ENCODE measurements at regions not wholly inside any gene's neighbourhood (a gene's known extent, or its start where the extent isn't known, plus 50 kb on each side); places are given as distances from the start of the nearest gene placed in this dataset.

DNA sequence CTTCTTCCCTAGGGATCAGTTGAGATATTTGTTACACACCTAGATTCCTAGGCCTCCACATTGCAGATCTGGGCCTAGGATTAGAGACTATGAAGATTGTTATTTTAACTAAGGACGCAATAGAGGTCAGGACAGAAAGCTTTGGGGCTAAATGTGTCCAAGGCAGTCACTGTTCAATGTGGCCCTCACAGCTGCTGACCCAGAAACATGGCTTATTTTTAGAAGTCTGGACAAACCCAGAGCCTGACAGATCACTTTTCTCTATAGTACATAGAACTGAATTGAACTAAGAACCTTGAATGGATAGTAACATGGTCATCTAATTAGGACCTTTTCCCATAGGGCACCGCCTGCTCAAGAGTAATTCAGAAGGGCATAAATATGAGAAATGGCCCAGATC is 146.6 kb upstream of the AUTS2 start:
- no peak overlapping the region for H3K27ac ChIP-seq
- no peaks in the 10 kb centered on the region for H3K36me3 ChIP-seq (ENCODE audit: insufficient read depth)
- H3K9ac ChIP-seq, result no peak overlapping the region
- H2AFZ ChIP-seq (ENCODE audit: low read depth), result no peak overlapping the region
- no peak overlapping the region for H3K4me2 ChIP-seq
- TF ChIP-seq, protein P1, sequence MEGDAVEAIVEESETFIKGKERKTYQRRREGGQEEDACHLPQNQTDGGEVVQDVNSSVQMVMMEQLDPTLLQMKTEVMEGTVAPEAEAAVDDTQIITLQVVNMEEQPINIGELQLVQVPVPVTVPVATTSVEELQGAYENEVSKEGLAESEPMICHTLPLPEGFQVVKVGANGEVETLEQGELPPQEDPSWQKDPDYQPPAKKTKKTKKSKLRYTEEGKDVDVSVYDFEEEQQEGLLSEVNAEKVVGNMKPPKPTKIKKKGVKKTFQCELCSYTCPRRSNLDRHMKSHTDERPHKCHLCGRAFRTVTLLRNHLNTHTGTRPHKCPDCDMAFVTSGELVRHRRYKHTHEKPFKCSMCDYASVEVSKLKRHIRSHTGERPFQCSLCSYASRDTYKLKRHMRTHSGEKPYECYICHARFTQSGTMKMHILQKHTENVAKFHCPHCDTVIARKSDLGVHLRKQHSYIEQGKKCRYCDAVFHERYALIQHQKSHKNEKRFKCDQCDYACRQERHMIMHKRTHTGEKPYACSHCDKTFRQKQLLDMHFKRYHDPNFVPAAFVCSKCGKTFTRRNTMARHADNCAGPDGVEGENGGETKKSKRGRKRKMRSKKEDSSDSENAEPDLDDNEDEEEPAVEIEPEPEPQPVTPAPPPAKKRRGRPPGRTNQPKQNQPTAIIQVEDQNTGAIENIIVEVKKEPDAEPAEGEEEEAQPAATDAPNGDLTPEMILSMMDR (conservative IDR thresholded peaks at IDR 0.05; ENCODE audit: low read depth, low read length), result no peak
- no peak overlapping the region for H3K4me3 ChIP-seq (IDR thresholded peaks at IDR 0.05; ENCODE audit: insufficient read depth, low read depth, low read length)
- H3K27me3 ChIP-seq (ENCODE audit: insufficient read depth, low read depth), result no peaks in the 10 kb centered on the region
- no peaks in the 10 kb centered on the region for H3K4me1 ChIP-seq (ENCODE audit: low read depth, poor library complexity, severe bottlenecking)
- no peaks in the 10 kb centered on the region for H4K20me1 ChIP-seq (ENCODE audit: insufficient read depth)
- no peaks in the 10 kb centered on the region for H3K79me2 ChIP-seq (ENCODE audit: insufficient read depth, low read depth)

DNA sequence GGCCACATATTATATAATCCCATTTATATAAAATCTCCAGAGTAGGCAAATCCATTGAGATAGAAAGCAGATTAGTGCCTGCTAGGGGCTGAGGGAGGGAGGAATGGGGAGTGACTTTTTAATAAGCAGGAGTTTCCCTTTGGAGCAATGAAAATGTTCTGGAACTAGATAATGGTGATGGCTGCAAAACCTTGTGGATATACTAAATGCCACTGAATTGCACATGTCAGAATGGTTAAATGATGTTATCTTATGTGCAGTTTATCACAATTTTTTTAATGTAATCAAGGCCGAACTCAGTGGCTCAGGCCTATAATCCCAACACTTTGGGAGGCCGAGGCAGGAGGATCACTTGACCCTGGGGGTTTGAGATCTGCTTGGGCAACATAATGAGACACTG is 145.5 kb upstream of the AUTS2 start:
- no peaks in the 10 kb centered on the region for H3K27me3 ChIP-seq (ENCODE audit: insufficient read depth, low read depth)
- no peaks in the 10 kb centered on the region for H3K4me1 ChIP-seq (ENCODE audit: low read depth, poor library complexity, severe bottlenecking)
- no peak overlapping the region for H3K4me3 ChIP-seq (IDR thresholded peaks at IDR 0.05; ENCODE audit: insufficient read depth, low read depth, low read length)
- H3K36me3 ChIP-seq (ENCODE audit: insufficient read depth), result no peaks in the 10 kb centered on the region
- no peak overlapping the region for H3K4me2 ChIP-seq
- H3K27ac ChIP-seq, result no peak overlapping the region
- H4K20me1 ChIP-seq (ENCODE audit: insufficient read depth), result no peaks in the 10 kb centered on the region
- TF ChIP-seq, protein P1 (conservative IDR thresholded peaks at IDR 0.05; ENCODE audit: low read depth, low read length), result no peak
- H3K9ac ChIP-seq, result no peak overlapping the region
- no peak overlapping the region for H2AFZ ChIP-seq (ENCODE audit: low read depth)
- H3K79me2 ChIP-seq (ENCODE audit: insufficient read depth, low read depth), result no peaks in the 10 kb centered on the region

DNA sequence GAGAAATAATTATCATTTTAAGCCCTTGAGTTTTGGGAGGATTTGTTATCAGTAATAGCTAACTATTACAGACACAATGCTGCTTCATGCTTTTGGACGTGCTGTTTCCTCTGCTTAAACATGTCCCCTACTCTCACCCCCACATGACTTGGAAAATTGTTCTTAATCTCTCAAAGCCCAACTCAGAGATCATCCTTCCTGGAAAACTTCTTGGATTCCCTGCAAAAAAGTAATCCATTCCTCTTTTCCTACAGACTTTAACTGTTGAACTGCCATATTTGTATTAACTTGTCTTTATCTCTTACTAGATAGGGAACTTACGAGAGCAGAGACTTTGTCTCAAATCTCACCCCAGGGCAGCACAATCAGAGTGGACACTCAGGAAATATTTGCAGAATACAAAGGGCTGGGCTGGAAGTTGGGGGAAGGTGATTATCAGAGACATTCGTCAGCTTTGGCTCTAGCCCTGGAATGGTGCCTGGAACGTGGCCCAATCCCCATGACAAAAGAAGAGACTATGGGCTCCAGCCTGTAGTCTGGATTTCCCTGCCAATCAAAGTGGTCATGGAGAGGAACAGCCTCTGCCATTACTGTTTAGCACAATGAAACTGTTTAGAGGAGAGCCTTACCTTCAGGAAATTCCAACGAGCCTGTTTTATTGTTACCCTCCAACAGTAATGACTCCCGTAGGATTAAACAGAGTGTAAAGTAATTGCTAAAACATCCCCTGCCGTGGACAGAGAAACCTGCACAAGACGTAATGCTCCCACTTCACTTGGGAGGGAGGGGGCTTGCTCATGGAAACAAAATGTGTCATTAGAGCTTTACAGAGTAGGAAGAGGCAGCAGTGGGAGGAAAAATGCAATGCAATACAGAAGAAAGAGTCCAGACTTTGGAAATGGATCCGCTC is 140.4 kb upstream of the AUTS2 start:
- Histone ChIP-seq H3K79me2 (ENCODE audit: insufficient read depth, low read depth) (no peaks in the 10 kb centered on the region), H3K27ac (no peak overlapping the region), H4K20me1 (ENCODE audit: insufficient read depth) (no peaks in the 10 kb centered on the region), H3K4me1 (ENCODE audit: low read depth, poor library complexity, severe bottlenecking) (no peaks in the 10 kb centered on the region), H3K27me3 (ENCODE audit: insufficient read depth, low read depth) (no peaks in the 10 kb centered on the region), H3K4me2 (no peak overlapping the region), H3K4me3 (IDR thresholded peaks at IDR 0.05; ENCODE audit: insufficient read depth, low read depth, low read length) (no peak overlapping the region), H3K9ac (no peak overlapping the region), H3K36me3 (ENCODE audit: insufficient read depth) (no peaks in the 10 kb centered on the region), H2AFZ (ENCODE audit: low read depth) (no peak overlapping the region)
- TF ChIP-seq, protein P1 (conservative IDR thresholded peaks at IDR 0.05; ENCODE audit: low read depth, low read length), result no peak

DNA sequence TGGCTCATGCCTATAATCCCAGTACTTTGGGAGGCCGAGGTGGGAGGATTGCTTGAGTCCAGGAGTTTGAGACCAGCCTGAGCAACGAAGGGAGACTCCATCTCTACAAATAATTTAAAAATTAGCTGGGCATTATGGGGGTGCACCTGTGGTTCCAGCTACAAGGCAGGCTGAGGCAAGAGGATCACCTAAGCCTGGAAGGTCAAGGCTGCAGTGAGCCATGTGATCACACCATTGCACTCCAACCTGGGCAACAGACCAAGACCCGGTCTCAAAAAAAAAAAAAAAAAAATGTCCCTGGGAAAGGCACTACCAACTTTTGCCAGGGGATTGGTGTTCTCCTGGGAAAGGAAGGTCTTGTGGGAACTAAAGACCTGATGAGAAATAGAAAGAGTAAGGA is 134.2 kb upstream of the AUTS2 start:
- no peak overlapping the region for H3K4me3 ChIP-seq (IDR thresholded peaks at IDR 0.05; ENCODE audit: insufficient read depth, low read depth, low read length)
- H3K36me3 ChIP-seq (ENCODE audit: insufficient read depth), result no peaks in the 10 kb centered on the region
- H3K79me2 ChIP-seq (ENCODE audit: insufficient read depth, low read depth), result no peaks in the 10 kb centered on the region
- no peak overlapping the region for H2AFZ ChIP-seq (ENCODE audit: low read depth)
- H3K27ac ChIP-seq, result no peak overlapping the region
- no peaks in the 10 kb centered on the region for H3K27me3 ChIP-seq (ENCODE audit: insufficient read depth, low read depth)
- H3K4me2 ChIP-seq, result no peak overlapping the region
- H4K20me1 ChIP-seq (ENCODE audit: insufficient read depth), result no peaks in the 10 kb centered on the region
- TF ChIP-seq, protein P1 (conservative IDR thresholded peaks at IDR 0.05; ENCODE audit: low read depth, low read length), result no peak
- no peak overlapping the region for H3K9ac ChIP-seq
- no peaks in the 10 kb centered on the region for H3K4me1 ChIP-seq (ENCODE audit: low read depth, poor library complexity, severe bottlenecking)
